Right lobe of liver (tissue), 6 donors: ENCODE measurements at regions not wholly inside any gene's neighbourhood (a gene's known extent, or its start where the extent isn't known, plus 50 kb on each side); places are given as distances from the start of the nearest gene placed in this dataset.

ENCODE experiments used
- ATAC-seq, 4 donors: fragments of 200-7000 bp; cut with Tn5 transposase; one replicate each; pipeline ENCODE4 v1.9.1; 2020; ENCODE audit warnings: mild to moderate bottlenecking in 4 of 4, moderate library complexity in 4 of 4
- DNase-seq, 3 donors: peaks; one replicate each; pipeline ENCODE4 v3.0.0-alpha.2; 2020
- H3K27ac ChIP-seq, 3 donors: fragments of 200-600 bp; one replicate each; pipeline ENCODE4 v1.8.0; 2022
- H3K27me3 ChIP-seq, 2 donors: fragments of 200-600 bp; one replicate each; pipeline ENCODE4 v1.8.0; 2022
- H3K36me3 ChIP-seq, 4 donors: fragments of 200-600 bp; sonication (generic) in 1 of 4; one replicate each; pipeline versions ENCODE4 v1.5.1 to v1.8.0; 2017 to 2022; ENCODE audit warnings: control low read depth in 1 of 4
- H3K4me1 ChIP-seq, 4 donors: fragments of 200-600 bp; sonication (generic) in 1 of 4; one replicate each; pipeline versions ENCODE4 v1.5.1 to v1.8.0; 2017 to 2022; ENCODE audit warnings: control low read depth in 1 of 4
- H3K4me3 ChIP-seq, 3 donors: fragments of 200-600 bp; one replicate each; pipeline ENCODE4 v1.8.0; 2022
- H3K9me3 ChIP-seq, 4 donors: fragments of 200-600 bp; sonication (generic) in 1 of 4; one replicate each; pipeline versions ENCODE4 v1.5.1 to v1.8.0; 2017 to 2022; ENCODE audit warnings: control low read depth in 1 of 4
- POLR2A ChIP-seq: fragments of 450-650 bp; IDR thresholded peaks from one replicate; pipeline ENCODE4 v1.6.1; 2017; ENCODE audit warnings: antibody characterized with exemption, mild to moderate bottlenecking
- WGBS: methylation state at CpG from one replicate; pipeline ENCODE4 v1.1.6; 2018; ENCODE audit warnings: low coverage, low lambda C conversion rate; ENCODE audit not compliant: insufficient coverage; ENCODE audit errors: missing lambda C conversion rate; 5-methylcytosine and 5-hydroxymethylcytosine counted together
- intact Hi-C, 2 donors: fragments of 100-400 bp; cut with DNase I; formaldehyde crosslinking; loops; one replicate each; pipeline versions ENCODE4 v1.11.2 to v1.14.1; 2022
- TF ChIP-seq, protein P1 (sequence below), 4 donors: fragments of 200-600 bp in 3 of 4; fragments of 450-650 bp in 1 of 4; IDR thresholded peaks; one replicate each; pipeline versions ENCODE4 v1.5.1 to v1.8.0; 2016 to 2022; ENCODE audit warnings: antibody characterized with exemption in 4 of 4, mild to moderate bottlenecking in 2 of 4
- donor health status: DM: no; HTN: yes; CAD: no.
- donor health status: DM: no; HTN: no; CAD: no.
- donor health status: DM: no; HTN: no; CAD: no.
- donor health status: DM: no; HTN: yes; CAD: no.
- donor health status: DM: no; HTN: yes; CAD: no.

DNA sequence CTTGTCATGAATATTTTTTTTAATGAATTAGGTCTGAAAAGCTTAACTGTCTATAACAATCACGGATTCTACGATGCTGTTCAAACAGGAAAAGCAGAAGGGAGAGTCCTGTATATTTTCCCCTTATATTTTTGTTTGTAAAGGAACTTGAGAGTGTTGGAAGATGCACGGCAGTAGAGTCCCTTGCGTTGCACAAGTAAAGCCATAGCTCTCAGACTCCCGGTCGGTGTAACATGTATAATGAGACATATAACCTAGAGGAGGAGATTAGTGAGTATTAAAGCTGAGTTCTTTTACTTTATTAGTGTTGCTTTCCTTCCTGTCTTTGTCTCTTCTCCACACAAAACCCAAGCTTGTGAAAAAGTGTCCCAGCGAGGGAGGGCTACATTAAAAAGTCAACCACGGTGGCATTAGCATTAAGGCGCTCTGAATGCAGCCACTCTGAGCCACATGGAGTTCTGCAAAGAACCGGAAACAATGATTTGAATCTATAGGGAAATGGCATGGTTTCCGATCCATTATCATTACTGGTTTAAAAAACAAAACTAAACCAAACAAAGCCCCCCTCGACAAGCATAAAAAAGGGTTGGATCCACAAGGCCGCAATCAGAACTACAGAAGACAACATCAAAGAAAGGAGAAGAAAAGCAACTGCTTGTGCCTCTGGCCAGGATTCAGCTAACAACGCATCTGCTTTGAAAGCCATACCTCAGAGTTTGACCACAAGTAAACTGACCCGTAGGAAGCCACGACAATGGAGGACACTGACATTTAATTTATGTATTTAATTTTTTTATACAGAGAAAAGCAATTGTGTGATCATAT is 356.8 kb downstream of the LMO4 start:
- 76% methylated on average over 16 of the region's 16 CpGs for WGBS
- intact Hi-C loops: no loop called here
- Histone ChIP-seq H3K4me1 (no peaks in the 10 kb centered on the region), H3K27ac (peak overlapping the region in 1 of 3 donors; percentile 1), H3K9me3 (no peaks in the 10 kb centered on the region), H3K27me3 (no peaks in the 10 kb centered on the region), H3K4me3 (no peak overlapping the region), H3K36me3 (no peaks in the 10 kb centered on the region)
- no peak for TF ChIP-seq POLR2A
- TF ChIP-seq, protein P1, sequence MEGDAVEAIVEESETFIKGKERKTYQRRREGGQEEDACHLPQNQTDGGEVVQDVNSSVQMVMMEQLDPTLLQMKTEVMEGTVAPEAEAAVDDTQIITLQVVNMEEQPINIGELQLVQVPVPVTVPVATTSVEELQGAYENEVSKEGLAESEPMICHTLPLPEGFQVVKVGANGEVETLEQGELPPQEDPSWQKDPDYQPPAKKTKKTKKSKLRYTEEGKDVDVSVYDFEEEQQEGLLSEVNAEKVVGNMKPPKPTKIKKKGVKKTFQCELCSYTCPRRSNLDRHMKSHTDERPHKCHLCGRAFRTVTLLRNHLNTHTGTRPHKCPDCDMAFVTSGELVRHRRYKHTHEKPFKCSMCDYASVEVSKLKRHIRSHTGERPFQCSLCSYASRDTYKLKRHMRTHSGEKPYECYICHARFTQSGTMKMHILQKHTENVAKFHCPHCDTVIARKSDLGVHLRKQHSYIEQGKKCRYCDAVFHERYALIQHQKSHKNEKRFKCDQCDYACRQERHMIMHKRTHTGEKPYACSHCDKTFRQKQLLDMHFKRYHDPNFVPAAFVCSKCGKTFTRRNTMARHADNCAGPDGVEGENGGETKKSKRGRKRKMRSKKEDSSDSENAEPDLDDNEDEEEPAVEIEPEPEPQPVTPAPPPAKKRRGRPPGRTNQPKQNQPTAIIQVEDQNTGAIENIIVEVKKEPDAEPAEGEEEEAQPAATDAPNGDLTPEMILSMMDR (IDR thresholded peaks at IDR 0.05): no peak
- DNase-seq (no peak), ATAC-seq (no peak)

DNA sequence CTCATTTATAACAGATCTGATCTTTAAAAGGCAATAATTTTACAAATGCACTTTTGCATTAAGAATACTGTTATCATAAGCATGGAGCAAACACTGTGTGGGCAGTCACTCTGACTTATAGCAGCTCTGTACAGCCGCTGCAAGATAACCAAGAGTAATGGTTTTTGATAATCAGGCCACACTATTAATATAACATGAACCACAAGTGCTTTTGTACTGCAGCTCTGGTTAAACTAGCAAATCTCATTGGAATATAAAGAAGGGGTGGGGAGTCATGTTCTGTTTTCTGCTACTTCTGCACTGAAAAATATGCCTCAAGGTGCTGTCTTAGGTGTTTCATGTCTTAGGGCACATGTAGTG is 357.4 kb downstream of the LMO4 start:
- WGBS: 67% methylated on average over 1 of the region's 1 CpG
- DNase-seq (no peak), ATAC-seq (no peak)
- Histone ChIP-seq H3K27ac (no peak overlapping the region), H3K36me3 (no peaks in the 10 kb centered on the region), H3K4me1 (no peaks in the 10 kb centered on the region), H3K9me3 (no peaks in the 10 kb centered on the region), H3K4me3 (no peak overlapping the region), H3K27me3 (no peaks in the 10 kb centered on the region)
- TF ChIP-seq POLR2A: no peak
- TF ChIP-seq, protein P1 (IDR thresholded peaks at IDR 0.05): no peak
- intact Hi-C loops: no loop called here

DNA sequence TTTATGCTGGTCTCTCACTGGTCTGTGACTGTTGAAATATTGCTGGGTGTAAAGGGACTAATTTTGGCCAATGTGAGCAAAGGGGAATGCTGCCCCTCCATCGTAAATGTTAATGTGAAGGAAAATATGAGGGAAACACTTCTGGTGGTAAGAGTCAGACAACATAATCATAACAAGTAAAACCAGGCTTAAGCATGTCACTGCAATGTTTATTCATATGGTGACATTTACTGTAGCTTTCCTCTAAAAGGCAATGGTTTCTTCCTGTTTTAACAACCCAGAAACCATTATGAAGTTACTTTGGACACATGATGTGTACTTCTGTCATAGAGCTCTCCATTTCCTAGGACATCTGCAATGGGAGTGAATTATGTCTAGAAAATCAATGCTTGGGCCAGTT is 358.0 kb downstream of the LMO4 start:
- no peaks in the 10 kb centered on the region for H3K36me3 ChIP-seq
- no peak for ATAC-seq
- no peak overlapping the region for H3K4me3 ChIP-seq
- H3K4me1 ChIP-seq: no peaks in the 10 kb centered on the region
- WGBS: 42% methylated on average over 1 of the region's 1 CpG
- no peak for TF ChIP-seq POLR2A
- TF ChIP-seq, protein P1 (IDR thresholded peaks at IDR 0.05): no peak
- no peak overlapping the region for H3K27ac ChIP-seq
- no peaks in the 10 kb centered on the region for H3K9me3 ChIP-seq
- no peak for DNase-seq
- no peaks in the 10 kb centered on the region for H3K27me3 ChIP-seq
- intact Hi-C loops: no loop called here

DNA sequence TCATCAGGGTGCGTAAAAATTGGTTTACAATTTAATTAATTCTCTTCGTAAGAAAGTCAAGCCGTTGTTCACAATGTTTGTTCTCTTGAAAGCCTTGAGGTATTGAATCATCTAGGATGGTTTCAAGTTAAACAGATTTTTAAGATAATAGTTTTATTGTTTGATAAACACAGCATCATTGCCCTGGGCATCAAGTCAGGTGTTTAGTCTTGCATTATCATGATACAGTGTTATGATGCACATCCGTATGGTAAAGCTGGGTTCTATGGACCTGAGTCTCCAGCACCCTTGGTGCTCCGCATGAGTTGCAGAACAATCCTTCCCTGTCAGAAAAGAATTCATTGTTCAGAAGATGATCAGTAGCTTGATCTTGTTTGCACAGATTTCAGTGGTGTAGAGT is 359.5 kb downstream of the LMO4 start:
- intact Hi-C loops: no loop called here
- DNase-seq (no peak), ATAC-seq (no peak)
- no peaks in the 10 kb centered on the region for H3K27me3 ChIP-seq
- no peaks in the 10 kb centered on the region for H3K9me3 ChIP-seq
- no peaks in the 10 kb centered on the region for H3K36me3 ChIP-seq
- H3K27ac ChIP-seq: no peak overlapping the region
- WGBS: 86% methylated on average over 5 of the region's 5 CpGs
- H3K4me3 ChIP-seq: no peak overlapping the region
- no peaks in the 10 kb centered on the region for H3K4me1 ChIP-seq
- TF ChIP-seq, protein P1 (IDR thresholded peaks at IDR 0.05): no peak
- TF ChIP-seq POLR2A: no peak
